SK-N-SH (cell line): ENCODE measurements at regions not wholly inside any gene's neighbourhood (a gene's known extent, or its start where the extent isn't known, plus 50 kb on each side); places are given as distances from the start of the nearest gene placed in this dataset.

ENCODE experiments used
- CTCF ChIA-PET: fragments of 300-600, 350-600 bp; formaldehyde crosslinking; extraction: SDS; loops from one replicate; lab custom pipeline; 2021; lab: Yijun Ruan, JAX
- POLR2A ChIA-PET: fragments of 350-600 bp; sonication (Branson Sonifier 250); formaldehyde crosslinking; extraction: SDS; loops from one replicate; lab custom pipeline; 2020; ENCODE audit warnings: antibody characterized with exemption, inconsistent platforms; lab: Yijun Ruan, JAX
- DNase-seq: peaks from one replicate; pipeline ENCODE4 v3.0.0; 2012
- H2AFZ ChIP-seq: fragments of 200-600 bp; sonication (generic); 2 replicates; pipeline ENCODE4 v1.8.1; 2016; ENCODE audit warnings: antibody characterized with exemption, mild to moderate bottlenecking, low read depth
- H3F3A ChIP-seq: fragments of 200-600 bp; sonication (generic); replicated peaks from 2 replicates; pipeline ENCODE3; 2016; ENCODE audit warnings: antibody characterized with exemption, mild to moderate bottlenecking; ENCODE audit not compliant: insufficient read depth
- H3K27ac ChIP-seq, 2 experiments: fragments of 200-500 bp in 1 of 2; fragments of 200-600 bp in 1 of 2; sonication (Bioruptor generic) in 1 of 2; sonication (generic), shearing (Covaris generic) in 1 of 2; 2 replicates each; pipeline versions ENCODE4 v1.5.1 to v1.6.1; 2014 to 2016; ENCODE audit warnings: low read depth in 2 of 2, inconsistent platforms in 1 of 2, low read length in 1 of 2, mild to moderate bottlenecking in 1 of 2, mixed read lengths in 1 of 2
- H3K27me3 ChIP-seq: fragments of 200-600 bp; sonication (generic), shearing (Covaris generic); 2 replicates; pipeline ENCODE4 v1.6.1; 2016; ENCODE audit warnings: mixed run types; ENCODE audit not compliant: insufficient read depth
- H3K36me3 ChIP-seq, 2 experiments: fragments of 200-500 bp in 1 of 2; fragments of 200-600 bp in 1 of 2; sonication (Bioruptor generic) in 1 of 2; sonication (generic) in 1 of 2; replicated peaks in 1 of 2; 2 replicates each; pipeline versions ENCODE3 to v1.5.1; 2014 to 2016; ENCODE audit warnings: low read length in 1 of 2, mild to moderate bottlenecking in 1 of 2; ENCODE audit not compliant: insufficient read depth in 2 of 2, control insufficient read depth in 1 of 2
- H3K4me1 ChIP-seq, 2 experiments: fragments of 200-500 bp in 1 of 2; fragments of 200-600 bp in 1 of 2; sonication (Bioruptor generic) in 1 of 2; sonication (generic), shearing (Covaris generic) in 1 of 2; 2 replicates each; pipeline versions ENCODE4 v1.5.1 to v1.6.1; 2014 to 2016; ENCODE audit warnings: low read depth in 1 of 2, low read length in 1 of 2, mixed run types in 1 of 2; ENCODE audit not compliant: insufficient read depth in 2 of 2, control insufficient read depth in 1 of 2
- H3K4me2 ChIP-seq: fragments of 200-600 bp; sonication (generic), shearing (Covaris generic); 2 replicates; pipeline ENCODE4 v1.6.1; 2017; ENCODE audit warnings: mixed run types
- H3K4me3 ChIP-seq, 2 experiments: fragments of 200-500 bp in 1 of 2; fragments of 200-600 bp in 1 of 2; sonication (Bioruptor generic) in 1 of 2; sonication (generic), shearing (Covaris generic) in 1 of 2; 2 replicates each; pipeline versions ENCODE4 v1.5.1 to v1.8.1; 2014 to 2016; ENCODE audit warnings: low read depth in 2 of 2, inconsistent platforms in 1 of 2, low read length in 1 of 2, mild to moderate bottlenecking in 1 of 2, mixed read lengths in 1 of 2, moderate library complexity in 1 of 2
- H3K79me2 ChIP-seq: fragments of 200-600 bp; sonication (generic); 2 replicates; pipeline ENCODE4 v1.8.1; 2017; ENCODE audit warnings: mild to moderate bottlenecking; ENCODE audit not compliant: insufficient read depth
- H3K9ac ChIP-seq: fragments of 200-600 bp; sonication (generic); 2 replicates; pipeline ENCODE4 v1.6.1; 2017; ENCODE audit warnings: mixed run types
- H3K9me2 ChIP-seq: fragments of 200-600 bp; sonication (generic); 2 replicates; pipeline ENCODE4 v1.6.1; 2017; ENCODE audit warnings: mixed run types
- H3K9me3 ChIP-seq: fragments of 200-600 bp; sonication (generic); 2 replicates; pipeline ENCODE4 v1.6.1; 2017; ENCODE audit warnings: mixed run types, mild to moderate bottlenecking, moderate library complexity
- H4K20me1 ChIP-seq: fragments of 200-600 bp; sonication (generic); 2 replicates; pipeline ENCODE4 v1.6.1; 2017; ENCODE audit warnings: mild to moderate bottlenecking, mixed run types; ENCODE audit not compliant: insufficient read depth
- ELF1 ChIP-seq: IDR thresholded peaks from 2 replicates; pipeline ENCODE4 v1.4.0; 2012
- EP300 ChIP-seq, 2 experiments: IDR thresholded peaks; 2 replicates each; pipeline versions ENCODE4 v1.4.0 to v1.6.1; 2012; ENCODE audit warnings: borderline replicate concordance in 1 of 2, low read depth in 1 of 2, low read length in 1 of 2
- GABPA ChIP-seq: IDR thresholded peaks from 2 replicates; pipeline ENCODE4 v1.4.0; 2012; ENCODE audit warnings: low read depth, mild to moderate bottlenecking
- GATA2 ChIP-seq: sonication (generic); formaldehyde crosslinking; IDR thresholded peaks from 2 replicates; pipeline ENCODE4 v1.5.0; 2020; ENCODE audit warnings: mild to moderate bottlenecking, missing genetic modification reagents
- IRF3 ChIP-seq: fragments of 150-350 bp; IDR thresholded peaks from 2 replicates; pipeline ENCODE4 v1.6.1; 2016; ENCODE audit warnings: mild to moderate bottlenecking, low read depth, low read length
- MXI1 ChIP-seq: IDR thresholded peaks from 2 replicates; pipeline ENCODE4 v1.6.1; 2012; ENCODE audit warnings: mild to moderate bottlenecking, low read depth, low read length, improper control_type of control experiment
- NFIC ChIP-seq: IDR thresholded peaks from 2 replicates; pipeline ENCODE4 v1.4.0; 2012; ENCODE audit warnings: borderline replicate concordance
- NRF1 ChIP-seq: IDR thresholded peaks from 2 replicates; pipeline ENCODE4 v1.6.1; 2012; ENCODE audit warnings: low read depth, mild to moderate bottlenecking, low read length
- PBX3 ChIP-seq: IDR thresholded peaks from 2 replicates; pipeline ENCODE4; 2012
- RCOR1 ChIP-seq: fragments of 150-350 bp; IDR thresholded peaks from 2 replicates; pipeline ENCODE4 v1.6.1; 2017; ENCODE audit warnings: antibody characterized with exemption, low read length
- SIN3A ChIP-seq: IDR thresholded peaks from 2 replicates; pipeline ENCODE4 v1.6.1; 2012; ENCODE audit warnings: low read depth, mild to moderate bottlenecking, low read length, moderate library complexity, borderline replicate concordance
- SMC3 ChIP-seq: IDR thresholded peaks from 2 replicates; pipeline ENCODE4 v1.6.1; 2012; ENCODE audit warnings: low read depth, low read length, improper control_type of control experiment
- TEAD4 ChIP-seq: IDR thresholded peaks from 2 replicates; pipeline ENCODE4 v1.4.0; 2012; ENCODE audit warnings: mild to moderate bottlenecking, borderline replicate concordance; ENCODE audit not compliant: insufficient read depth
- USF2 ChIP-seq: fragments of 150-350 bp; IDR thresholded peaks from 2 replicates; pipeline ENCODE4 v1.6.1; 2017; ENCODE audit warnings: antibody characterized with exemption, low read length, low read depth, borderline replicate concordance
- WGBS: methylation state at CpG from one replicate; pipeline ENCODE4 v1.1.6; 2017; ENCODE audit warnings: low lambda C conversion rate; 5-methylcytosine and 5-hydroxymethylcytosine counted together

- no peak for TF ChIP-seq USF2
- TF ChIP-seq PBX3: no peak
- TF ChIP-seq IRF3: no peak
- TF ChIP-seq EP300 (IDR thresholded peaks at IDR 0.05; ENCODE audit: borderline replicate concordance in 1 of 2, low read depth in 1 of 2, low read length in 1 of 2): no peak
- TF ChIP-seq GATA2 (CRISPR knock-in tag): no peak
- no peak for TF ChIP-seq SMC3
- TF ChIP-seq NFIC: no peak
- no peak for TF ChIP-seq SIN3A
- TF ChIP-seq TEAD4: no peak
These were observed 484.5 kb downstream of the COG6 start (continued) for GRCh38 chr13:40139896-40140520.

- Histone ChIP-seq H2AFZ (no peak overlapping the region), H3K9me2 (no peaks in the 10 kb centered on the region), H3K79me2 (no peaks in the 10 kb centered on the region), H3K4me2 (no peak overlapping the region), H3K36me3 (no peaks in the 10 kb centered on the region), H3K9ac (no peak overlapping the region), H3F3A (no peaks in the 10 kb centered on the region), H3K27me3 (no peaks in the 10 kb centered on the region), H3K4me1 (peaks cover 0 to 12% of the 10 kb centered on the region in 2 experiments; a peak in 1 of 4 replicates), H3K27ac (no peak overlapping the region), H3K9me3 (no peaks in the 10 kb centered on the region), H4K20me1 (no peaks in the 10 kb centered on the region), H3K4me3 (no peak overlapping the region)
- no peak for DNase-seq
- TF ChIP-seq SIN3A (no peak), ELF1 (no peak), MXI1 (no peak), GABPA (no peak), RCOR1 (peak; percentile 52; the same call in 1 of the 2 replicates), NRF1 (no peak)
- CTCF ChIA-PET: interaction anchor here (1.0 to 1.9 kb wide), 3 partner anchors 8 to 358 kb away, joined by 4 to 7 read pairs (median 4); no protein-coding TSS in a partner anchor
- POLR2A ChIA-PET: no interaction called here
- 50% methylated on average over 10 of the region's 11 CpGs for WGBS
These were observed 486.5 kb downstream of the COG6 start for GRCh38 chr13:40141859-40142555.
